SK-N-MC (cell line): ENCODE measurements at regions not wholly inside any gene's neighbourhood (a gene's known extent, or its start where the extent isn't known, plus 50 kb on each side); places are given as distances from the start of the nearest gene placed in this dataset.

Experiments
- EZH2 ChIP-seq: fragments of 200-600 bp; sonication (generic); IDR thresholded peaks from one replicate; pipeline ENCODE4 v1.6.1; 2017; ENCODE audit warnings: antibody characterized with exemption
- FOXP2 ChIP-seq: optimal IDR thresholded peaks from 2 replicates; pipeline ENCODE3; 2011; ENCODE audit warnings: mild to moderate bottlenecking, moderate library complexity; ENCODE audit not compliant: insufficient read depth; ENCODE audit errors: extremely low read length, control extremely low read depth

DNA sequence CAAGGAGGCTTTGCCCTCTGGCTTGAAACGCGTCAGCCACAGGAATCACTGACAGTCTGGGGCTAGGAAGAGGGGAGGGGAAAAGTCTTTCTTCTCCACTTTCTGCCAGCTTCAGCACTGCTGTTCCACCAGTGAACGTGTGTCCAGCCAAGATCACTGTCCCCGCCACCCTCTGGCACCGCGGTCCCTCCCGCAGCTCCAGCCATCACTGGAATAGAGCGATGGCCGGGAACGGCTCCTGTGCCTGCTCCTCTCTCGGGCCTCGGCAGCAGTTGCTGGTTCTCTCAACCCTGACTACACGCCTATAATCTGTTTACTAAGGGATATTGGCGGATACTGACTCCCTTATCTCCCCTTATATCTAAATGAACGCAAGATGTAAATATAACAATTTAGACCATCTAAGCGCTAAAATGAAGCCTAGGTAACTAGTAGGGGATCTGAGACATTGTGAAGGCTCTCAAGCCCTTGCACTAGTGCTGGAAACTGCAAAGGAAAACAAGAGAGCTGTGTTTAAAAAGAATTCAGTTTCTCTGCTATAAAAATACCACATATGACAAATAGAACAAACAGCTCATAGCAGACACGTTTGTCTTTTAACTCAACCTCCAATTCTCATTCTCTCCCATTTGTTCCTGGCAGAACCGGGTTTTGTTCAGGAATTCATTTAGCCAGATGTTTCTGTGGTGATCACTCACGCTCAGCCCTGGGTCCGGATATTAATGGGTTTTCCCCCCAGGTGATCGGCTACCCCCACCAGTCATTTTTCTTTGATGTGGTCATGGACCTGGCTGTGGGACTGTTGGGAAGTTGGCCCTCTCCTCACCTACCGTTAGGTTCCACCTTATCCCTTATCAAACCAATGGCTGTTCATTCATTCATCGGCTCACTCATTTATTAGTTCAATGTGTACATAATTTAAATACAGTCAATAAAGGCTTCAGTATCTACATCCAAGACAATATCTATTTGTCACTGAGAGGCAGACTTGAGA lies 149.8 kb downstream of the MED10 start:
- no peak for TF ChIP-seq FOXP2
- no peak for TF ChIP-seq EZH2
